Mesothelial cell of epicardium (in vitro differentiated cells): ENCODE measurements at regions not wholly inside any gene's neighbourhood (a gene's known extent, or its start where the extent isn't known, plus 50 kb on each side); places are given as distances from the start of the nearest gene placed in this dataset.

Experiments
- DNase-seq, 2 experiments: peaks; one replicate each; pipeline ENCODE4 v3.0.0; 2021; ENCODE audit warnings: low spot score in 2 of 2; ENCODE audit not compliant: unreplicated experiment in 2 of 2
- H3K27ac Mint-ChIP-seq: 2 replicates; pipeline ENCODE4 v1.8.0; 2021; ENCODE audit warnings: mixed read lengths
- H3K27me3 Mint-ChIP-seq: 2 replicates; pipeline ENCODE4 v1.8.0; 2021; ENCODE audit warnings: low read depth, mixed read lengths
- H3K36me3 Mint-ChIP-seq: 2 replicates; pipeline ENCODE4 v1.8.0; 2021; ENCODE audit warnings: mixed read lengths
- H3K4me1 Mint-ChIP-seq: 2 replicates; pipeline ENCODE4 v1.8.0; 2021; ENCODE audit warnings: mixed read lengths
- H3K4me3 Mint-ChIP-seq: 2 replicates; pipeline ENCODE4 v1.8.0; 2021; ENCODE audit warnings: mild to moderate bottlenecking, moderate library complexity, mixed read lengths
- H3K9me3 Mint-ChIP-seq: 2 replicates; pipeline ENCODE4 v1.8.0; 2021; ENCODE audit warnings: mixed read lengths
- CTCF ChIP-seq: fragments of 200-600 bp; sonication (generic); IDR thresholded peaks from one replicate; pipeline ENCODE4 v1.5.0; 2021; ENCODE audit warnings: antibody characterized with exemption; ENCODE audit not compliant: unreplicated experiment

- Mint-ChIP-seq H3K36me3 (no peaks in the 10 kb centered on the region), H3K4me3 (no peak overlapping the region), H3K27ac (no peak overlapping the region), H3K4me1 (no peaks in the 10 kb centered on the region), H3K9me3 (peaks cover 40% of the 10 kb centered on the region), H3K27me3 (no peaks in the 10 kb centered on the region)
- no peak for DNase-seq
- TF ChIP-seq CTCF, result no peak
Measured at GRCh38 chr12:38099686-38100085, 216.9 kb upstream of the ALG10B start.

GRCh38 chr12:38101753-38102152 is 214.8 kb upstream of the ALG10B start:
- Mint-ChIP-seq H3K36me3 (no peaks in the 10 kb centered on the region), H3K27me3 (no peaks in the 10 kb centered on the region), H3K4me1 (no peaks in the 10 kb centered on the region), H3K9me3 (peaks cover 60% of the 10 kb centered on the region), H3K27ac (no peak overlapping the region), H3K4me3 (no peak overlapping the region)
- no peak for TF ChIP-seq CTCF
- no peak for DNase-seq

GRCh38 chr12:38102197-38102596 is 214.4 kb upstream of the ALG10B start:
- no peaks in the 10 kb centered on the region for H3K27me3 Mint-ChIP-seq
- peaks cover 63% of the 10 kb centered on the region for H3K9me3 Mint-ChIP-seq
- no peak overlapping the region for H3K4me3 Mint-ChIP-seq
- TF ChIP-seq CTCF, result no peak
- DNase-seq, result no peak
- no peaks in the 10 kb centered on the region for H3K36me3 Mint-ChIP-seq
- H3K4me1 Mint-ChIP-seq, result no peaks in the 10 kb centered on the region
- H3K27ac Mint-ChIP-seq, result no peak overlapping the region

- Mint-ChIP-seq H3K27ac (no peak overlapping the region), H3K27me3 (no peaks in the 10 kb centered on the region), H3K4me1 (no peaks in the 10 kb centered on the region), H3K36me3 (no peaks in the 10 kb centered on the region), H3K4me3 (no peak overlapping the region), H3K9me3 (peaks cover 69% of the 10 kb centered on the region)
- no peak for DNase-seq
- no peak for TF ChIP-seq CTCF
Measured at GRCh38 chr12:38110026-38110699, 206.4 kb upstream of the ALG10B start.

- TF ChIP-seq CTCF, result no peak
- no peak overlapping the region for H3K4me3 Mint-ChIP-seq
- H3K9me3 Mint-ChIP-seq, result peaks cover 70% of the 10 kb centered on the region
- no peaks in the 10 kb centered on the region for H3K27me3 Mint-ChIP-seq
- no peak overlapping the region for H3K27ac Mint-ChIP-seq
- DNase-seq, result no peak
- H3K4me1 Mint-ChIP-seq, result no peaks in the 10 kb centered on the region
- H3K36me3 Mint-ChIP-seq, result no peaks in the 10 kb centered on the region
Measured at GRCh38 chr12:38113991-38114390, 202.6 kb upstream of the ALG10B start.

GRCh38 chr12:38116968-38117367 is 199.6 kb upstream of the ALG10B start:
- TF ChIP-seq CTCF, result no peak
- peaks cover 82% of the 10 kb centered on the region for H3K9me3 Mint-ChIP-seq
- no peak overlapping the region for H3K27ac Mint-ChIP-seq
- no peak overlapping the region for H3K4me3 Mint-ChIP-seq
- no peaks in the 10 kb centered on the region for H3K4me1 Mint-ChIP-seq
- H3K27me3 Mint-ChIP-seq, result no peaks in the 10 kb centered on the region
- no peak for DNase-seq
- no peaks in the 10 kb centered on the region for H3K36me3 Mint-ChIP-seq
